Uterus (tissue), 3 donors: ENCODE measurements at regions not wholly inside any gene's neighbourhood (a gene's known extent, or its start where the extent isn't known, plus 50 kb on each side); places are given as distances from the start of the nearest gene placed in this dataset.

Source experiments
- DNase-seq, 2 donors: peaks; one replicate each; pipeline ENCODE4 v3.0.0-alpha.2; 2019 to 2020
- H3K27ac ChIP-seq, 2 donors: fragments of 200-600 bp; sonication (generic); 1 replicate in 1 of 2; 2 replicates in 1 of 2; pipeline ENCODE4 v1.5.1; 2016 to 2018
- H3K27me3 ChIP-seq, 2 donors: fragments of 200-600 bp; sonication (generic); one replicate each; pipeline ENCODE4 v1.5.1; 2018 to 2019; ENCODE audit warnings: control low read depth in 1 of 2
- H3K36me3 ChIP-seq, 2 donors: fragments of 200-600 bp; sonication (generic); one replicate each; pipeline ENCODE4 v1.5.1; 2019; ENCODE audit warnings: control low read depth in 1 of 2
- H3K4me1 ChIP-seq, 2 donors: fragments of 200-600 bp; sonication (generic); one replicate each; pipeline ENCODE4 v1.5.1; 2018 to 2019; ENCODE audit warnings: control low read depth in 1 of 2
- H3K4me3 ChIP-seq, 2 donors: fragments of 200-600 bp; sonication (generic); 1 replicate in 1 of 2; 2 replicates in 1 of 2; pipeline ENCODE4 v1.5.1; 2018 to 2019; ENCODE audit warnings: mild to moderate bottlenecking in 1 of 2
- H3K9me3 ChIP-seq, 2 donors: fragments of 200-600 bp; sonication (generic); one replicate each; pipeline ENCODE4 v1.5.1; 2019; ENCODE audit warnings: control low read depth in 1 of 2
- CTCF ChIP-seq, 4 experiments: fragments of 200-600 bp in 2 of 4; fragments of 450-650 bp in 2 of 4; sonication (generic) in 2 of 4; IDR thresholded peaks; one replicate each; pipeline ENCODE4 v1.5.1; 2016 to 2019; ENCODE audit warnings: antibody characterized with exemption in 4 of 4, mild to moderate bottlenecking in 2 of 4, moderate library complexity in 1 of 4
- POLR2A ChIP-seq, 2 donors: fragments of 450-650 bp; IDR thresholded peaks; one replicate each; pipeline ENCODE4 v1.6.1; 2016; ENCODE audit warnings: antibody characterized with exemption in 2 of 2, mild to moderate bottlenecking in 1 of 2, moderate library complexity in 1 of 2
- intact Hi-C: fragments of 100-400 bp; cut with DNase I; formaldehyde crosslinking; loops from one replicate; pipeline ENCODE4 v1.15.1; 2023; ENCODE audit warnings: low total_unique reads
- donor health status: DM: yes; HTN: yes; CAD: no.

- no peak for TF ChIP-seq POLR2A (IDR thresholded peaks at IDR 0.05)
- TF ChIP-seq CTCF (IDR thresholded peaks at IDR 0.05): no peak
- intact Hi-C loops: loop anchor here (10.0 kb wide), 1 partner anchor 480 kb away; no protein-coding TSS in a partner anchor
- Histone ChIP-seq H3K4me3 (no peak overlapping the region), H3K36me3 (no peaks in the 10 kb centered on the region), H3K9me3 (no peaks in the 10 kb centered on the region), H3K4me1 (no peaks in the 10 kb centered on the region), H3K27me3 (no peaks in the 10 kb centered on the region), H3K27ac (no peak overlapping the region)
- no peak for DNase-seq
These were observed 97.3 kb downstream of the CD8B2 start for GRCh38 chr2:106584304-106584954.

GRCh38 chr2:106596844-106597243, 109.7 kb downstream of the CD8B2 start:
- no peak for DNase-seq
- Histone ChIP-seq H3K9me3 (no peaks in the 10 kb centered on the region), H3K4me1 (no peaks in the 10 kb centered on the region), H3K27me3 (no peaks in the 10 kb centered on the region), H3K4me3 (no peak overlapping the region), H3K27ac (no peak overlapping the region), H3K36me3 (no peaks in the 10 kb centered on the region)
- intact Hi-C loops: no loop called here
- TF ChIP-seq CTCF (IDR thresholded peaks at IDR 0.05) (no peak), POLR2A (IDR thresholded peaks at IDR 0.05) (no peak)

- no peak for DNase-seq
- TF ChIP-seq POLR2A (IDR thresholded peaks at IDR 0.05): no peak
- TF ChIP-seq CTCF (IDR thresholded peaks at IDR 0.05): no peak
- Histone ChIP-seq H3K36me3 (no peaks in the 10 kb centered on the region), H3K27me3 (no peaks in the 10 kb centered on the region), H3K9me3 (no peaks in the 10 kb centered on the region), H3K4me1 (no peaks in the 10 kb centered on the region), H3K4me3 (no peak overlapping the region), H3K27ac (no peak overlapping the region)
- intact Hi-C loops: no loop called here
These were observed 112.4 kb downstream of the CD8B2 start for GRCh38 chr2:106599540-106599939.

GRCh38 chr2:106602042-106602441, 114.9 kb downstream of the CD8B2 start:
- Histone ChIP-seq H3K4me3 (no peak overlapping the region), H3K27me3 (no peaks in the 10 kb centered on the region), H3K36me3 (no peaks in the 10 kb centered on the region), H3K27ac (no peak overlapping the region), H3K9me3 (no peaks in the 10 kb centered on the region), H3K4me1 (no peaks in the 10 kb centered on the region)
- TF ChIP-seq POLR2A (IDR thresholded peaks at IDR 0.05) (no peak), CTCF (IDR thresholded peaks at IDR 0.05) (no peak)
- no peak for DNase-seq
- intact Hi-C loops: no loop called here

GRCh38 chr2:106606652-106607051, 119.5 kb downstream of the CD8B2 start:
- Histone ChIP-seq H3K4me1 (no peaks in the 10 kb centered on the region), H3K36me3 (no peaks in the 10 kb centered on the region), H3K27me3 (no peaks in the 10 kb centered on the region), H3K4me3 (no peak overlapping the region), H3K9me3 (no peaks in the 10 kb centered on the region), H3K27ac (no peak overlapping the region)
- intact Hi-C loops: no loop called here
- DNase-seq: no peak
- TF ChIP-seq CTCF (IDR thresholded peaks at IDR 0.05) (no peak), POLR2A (IDR thresholded peaks at IDR 0.05) (no peak)
